ENCODE measurements at regions not wholly inside any gene's neighbourhood (a gene's known extent, or its start where the extent isn't known, plus 50 kb on each side); places are given as distances from the start of the nearest gene placed in this dataset.

DNA sequence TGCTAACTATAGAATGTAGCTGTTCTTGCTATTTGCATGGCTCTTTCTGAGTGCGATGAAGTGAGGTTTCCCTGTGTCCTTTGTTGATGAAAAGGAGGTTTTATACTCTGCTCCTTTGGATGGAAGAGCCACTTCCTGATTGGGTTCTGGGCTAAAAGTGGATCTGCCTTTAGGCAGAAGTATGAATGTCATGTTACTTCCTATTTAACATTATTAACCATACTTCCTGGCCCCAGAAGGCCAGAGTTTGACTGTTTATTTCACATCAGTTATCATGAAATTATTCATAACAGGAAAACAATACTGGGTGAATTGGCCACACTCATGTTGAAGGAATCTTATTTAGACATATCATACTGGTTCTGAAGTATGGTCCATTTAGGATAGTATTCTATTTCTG lies 386.2 kb downstream of the PCDH7 start:
- TF ChIP-seq, protein P1, sequence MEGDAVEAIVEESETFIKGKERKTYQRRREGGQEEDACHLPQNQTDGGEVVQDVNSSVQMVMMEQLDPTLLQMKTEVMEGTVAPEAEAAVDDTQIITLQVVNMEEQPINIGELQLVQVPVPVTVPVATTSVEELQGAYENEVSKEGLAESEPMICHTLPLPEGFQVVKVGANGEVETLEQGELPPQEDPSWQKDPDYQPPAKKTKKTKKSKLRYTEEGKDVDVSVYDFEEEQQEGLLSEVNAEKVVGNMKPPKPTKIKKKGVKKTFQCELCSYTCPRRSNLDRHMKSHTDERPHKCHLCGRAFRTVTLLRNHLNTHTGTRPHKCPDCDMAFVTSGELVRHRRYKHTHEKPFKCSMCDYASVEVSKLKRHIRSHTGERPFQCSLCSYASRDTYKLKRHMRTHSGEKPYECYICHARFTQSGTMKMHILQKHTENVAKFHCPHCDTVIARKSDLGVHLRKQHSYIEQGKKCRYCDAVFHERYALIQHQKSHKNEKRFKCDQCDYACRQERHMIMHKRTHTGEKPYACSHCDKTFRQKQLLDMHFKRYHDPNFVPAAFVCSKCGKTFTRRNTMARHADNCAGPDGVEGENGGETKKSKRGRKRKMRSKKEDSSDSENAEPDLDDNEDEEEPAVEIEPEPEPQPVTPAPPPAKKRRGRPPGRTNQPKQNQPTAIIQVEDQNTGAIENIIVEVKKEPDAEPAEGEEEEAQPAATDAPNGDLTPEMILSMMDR (IDR thresholded peaks at IDR 0.05; ENCODE audit: poor library complexity) = no peak
- TF ChIP-seq EZH2 (IDR thresholded peaks at IDR 0.05; ENCODE audit: borderline replicate concordance) = no peak
